ENCODE measurements at regions not wholly inside any gene's neighbourhood (a gene's known extent, or its start where the extent isn't known, plus 50 kb on each side); places are given as distances from the start of the nearest gene placed in this dataset.
"Not testable (repeated sequence)": the region's sequence is repeated elsewhere in the genome, so short reads cannot be mapped to it uniquely, and the experiment has no call there.

DNA sequence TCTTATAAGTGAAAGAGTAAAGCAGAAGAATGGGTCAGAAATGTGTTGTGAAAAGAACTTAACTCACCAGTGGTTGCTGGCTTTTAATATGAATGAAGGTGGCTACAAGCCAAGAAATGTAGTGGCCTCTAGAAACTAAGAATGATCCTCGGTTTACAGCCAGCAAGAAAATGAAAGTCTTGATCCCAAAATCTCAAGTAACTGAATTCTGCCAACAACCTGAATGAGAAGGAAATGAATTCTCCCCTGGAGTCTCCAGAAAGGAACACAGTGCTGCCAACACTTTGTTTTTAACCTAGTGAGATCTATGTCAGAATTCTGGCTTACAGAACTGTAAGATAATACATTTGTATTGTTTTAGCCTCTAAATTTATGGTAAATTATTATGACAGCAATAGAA is 193.0 kb downstream of the FZD1 start:
- no peak for DNase-seq (ENCODE audit: low read depth in 2 of 2)

- DNase-seq (ENCODE audit: low read depth in 2 of 2): no peak
Measured at GRCh38 chr7:91459539-91459938, 195.3 kb downstream of the FZD1 start.

DNA sequence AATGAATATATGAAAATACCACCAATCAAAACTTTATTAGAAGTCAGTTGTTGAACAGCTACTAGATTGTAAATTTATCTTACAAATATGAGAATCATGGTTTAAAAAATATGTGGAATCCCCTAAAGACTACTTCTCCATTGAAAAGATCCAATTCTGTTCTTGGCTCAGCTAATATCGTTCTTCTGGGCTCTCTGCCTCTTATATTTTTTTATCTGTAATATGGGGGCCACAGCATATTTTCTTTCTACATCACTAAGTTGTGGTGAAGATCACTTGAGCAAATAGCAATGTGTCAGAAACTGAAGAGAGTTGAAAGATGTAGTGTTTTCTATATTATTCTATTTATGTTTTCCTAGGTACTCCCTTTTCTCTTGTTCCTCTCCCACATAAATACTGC is 198.1 kb downstream of the FZD1 start:
- no peak for DNase-seq (ENCODE audit: low read depth in 2 of 2)

DNA sequence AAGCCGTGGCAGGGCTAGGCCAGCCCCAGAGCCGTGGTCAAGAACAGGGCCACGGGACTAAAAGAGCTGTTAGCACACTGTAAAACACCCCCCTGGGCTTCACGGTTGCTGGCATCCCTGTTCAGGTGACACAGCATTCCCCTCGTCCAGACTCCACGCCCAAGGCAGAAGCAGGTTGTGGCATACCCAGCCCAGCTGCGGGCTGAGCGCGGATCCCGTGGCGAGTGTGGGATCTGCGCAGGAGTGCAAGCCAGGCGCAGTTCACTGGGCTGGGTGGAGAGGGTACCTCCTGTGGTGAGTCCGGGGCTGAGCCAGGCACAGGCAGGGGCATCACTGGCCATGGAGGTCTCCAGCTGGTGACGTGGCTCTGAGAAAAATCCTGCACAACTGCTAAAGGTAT is 199.1 kb downstream of the FZD1 start:
- no peak for DNase-seq (ENCODE audit: low read depth in 2 of 2)

DNA sequence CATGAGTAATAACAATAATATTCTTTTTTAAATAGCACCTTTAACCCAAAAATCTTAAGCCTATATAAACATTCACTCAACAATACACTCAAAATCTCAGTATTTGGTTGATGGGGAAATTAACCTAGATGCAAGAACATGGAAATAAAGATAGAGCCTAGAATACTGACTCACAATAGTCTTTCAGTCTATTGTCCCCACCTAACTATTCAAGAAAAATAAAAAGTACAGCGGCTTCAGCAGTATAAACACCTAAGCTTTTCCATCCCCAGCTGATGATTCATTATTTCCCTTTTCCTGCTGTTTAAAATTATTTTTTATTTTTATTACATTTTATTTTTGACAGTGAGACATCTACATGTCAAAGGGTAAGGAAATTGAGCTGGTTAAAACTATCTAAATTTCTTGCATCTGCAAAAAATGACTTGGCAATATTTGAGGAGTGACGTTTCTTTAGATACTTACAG is 201.4 kb downstream of the FZD1 start:
- DNase-seq (ENCODE audit: low read depth in 2 of 2): no peak

DNA sequence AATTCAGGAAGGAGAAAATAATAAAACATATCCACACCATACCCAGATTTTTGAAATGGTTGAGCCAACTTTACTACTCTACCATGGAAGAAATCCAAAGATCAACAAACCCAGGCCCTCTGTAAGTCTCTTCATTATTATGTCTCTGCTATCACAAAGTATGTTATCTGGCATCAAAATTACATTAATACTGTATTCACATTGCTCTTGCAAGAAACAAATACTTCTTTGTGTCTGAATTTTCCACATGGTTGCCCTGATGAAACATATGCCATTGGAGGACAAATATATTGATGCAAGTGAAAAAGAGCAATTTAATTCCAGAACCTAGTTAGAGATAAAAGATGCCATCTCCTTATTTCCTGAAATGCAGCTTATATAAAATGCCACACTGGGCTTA is 204.0 kb downstream of the FZD1 start:
- no peak for DNase-seq (ENCODE audit: low read depth in 2 of 2)

DNA sequence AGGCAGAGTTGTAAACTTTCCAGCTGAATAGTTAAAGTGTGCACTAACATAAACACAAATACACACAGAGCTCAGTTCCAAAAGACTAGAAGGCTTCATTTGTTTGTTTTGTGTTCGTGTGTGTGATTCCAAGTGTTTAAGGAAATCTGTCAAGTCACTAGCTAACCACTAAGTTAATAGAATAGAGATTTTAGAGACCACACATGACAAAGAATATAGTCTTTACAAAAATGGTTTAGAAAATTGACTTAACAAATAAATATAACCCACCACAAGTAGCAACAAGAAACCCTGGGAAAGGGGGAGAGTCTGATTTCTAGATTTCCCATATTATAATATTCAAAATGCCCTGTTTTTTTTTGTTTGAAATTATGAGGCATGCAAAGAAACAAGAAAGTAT is 209.4 kb downstream of the FZD1 start:
- DNase-seq (ENCODE audit: low read depth in 2 of 2): no peak

GRCh38 chr7:91474074-91474473 is 209.8 kb downstream of the FZD1 start:
- DNase-seq (ENCODE audit: low read depth in 2 of 2): no peak

DNA sequence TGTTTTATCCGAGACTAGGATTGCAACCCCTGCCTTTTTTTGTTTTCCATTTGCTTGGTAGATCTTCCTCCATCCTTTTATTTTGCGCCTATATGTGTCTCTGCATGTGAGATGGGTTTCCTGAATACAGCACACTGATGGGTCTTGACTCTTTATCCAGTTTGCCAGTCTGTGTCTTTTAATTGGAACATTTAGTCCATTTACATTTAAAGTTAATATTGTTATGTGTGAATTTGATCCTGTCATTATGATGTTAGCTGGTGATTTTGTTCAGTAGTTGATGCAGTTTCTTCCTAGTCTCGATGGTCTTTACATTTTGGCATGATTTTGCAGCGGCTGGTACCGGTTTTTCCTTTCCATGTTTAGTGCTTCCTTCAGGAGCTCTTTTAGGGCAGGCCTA is 216.2 kb downstream of the FZD1 start:
- DNase-seq (ENCODE audit: low read depth in 2 of 2): not testable (repeated sequence)

- no peak for DNase-seq (ENCODE audit: low read depth in 2 of 2)
Measured at GRCh38 chr7:91491868-91492267, 227.6 kb downstream of the FZD1 start.

DNA sequence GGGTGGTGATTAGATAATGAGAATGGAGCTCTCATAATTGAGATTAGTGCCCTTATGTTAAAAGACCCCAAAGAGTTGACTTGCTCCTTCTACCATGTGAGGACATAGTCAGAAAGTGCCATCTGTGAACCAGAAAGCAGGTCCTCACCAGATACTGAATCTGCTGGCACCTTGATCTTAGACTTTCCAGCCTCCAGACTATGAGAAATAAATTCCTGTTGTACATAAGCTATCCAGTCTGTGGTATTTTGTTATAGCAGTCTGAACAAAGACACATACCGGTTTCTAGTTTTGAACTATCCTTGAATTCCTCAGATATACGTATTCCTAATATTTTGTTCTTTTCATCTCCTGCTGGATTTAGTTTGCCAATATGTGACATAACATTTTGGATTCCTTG is 228.1 kb downstream of the FZD1 start:
- DNase-seq (ENCODE audit: low read depth in 2 of 2): no peak

- no peak for DNase-seq (ENCODE audit: low read depth in 2 of 2)
Measured at GRCh38 chr7:91492773-91493172, 228.5 kb downstream of the FZD1 start.

- DNase-seq (ENCODE audit: low read depth in 2 of 2): no peak
Measured at GRCh38 chr7:91494450-91494849, 230.2 kb downstream of the FZD1 start.

DNA sequence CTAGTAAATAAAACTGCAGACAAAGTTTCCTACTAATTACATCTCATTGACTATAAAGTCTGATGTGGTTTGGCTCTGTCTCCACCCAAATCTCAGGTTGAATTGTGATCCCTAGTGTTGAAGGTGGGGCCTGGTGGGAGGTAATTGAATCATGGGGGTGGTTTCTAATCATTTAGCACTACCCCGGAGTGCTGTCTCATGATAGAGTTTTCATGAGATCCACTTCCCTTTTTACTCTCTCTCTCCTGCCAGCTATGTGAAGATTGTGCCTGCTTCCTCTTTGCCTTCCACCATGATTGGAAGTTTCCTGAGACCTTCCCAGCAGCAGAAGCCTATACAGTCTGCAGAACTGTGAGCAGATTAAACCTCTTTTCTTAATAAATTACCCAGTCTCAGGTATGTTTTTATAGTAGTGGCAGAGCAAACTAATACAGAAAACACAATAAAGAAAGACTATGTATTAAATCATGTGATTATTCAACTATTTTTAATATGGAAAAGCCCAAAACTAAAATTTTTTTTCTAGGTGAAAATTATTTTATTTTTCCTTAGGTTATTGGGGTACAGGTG is 232.1 kb downstream of the FZD1 start:
- DNase-seq (ENCODE audit: low read depth in 2 of 2): no peak

GRCh38 chr7:91497277-91497676 is 233.0 kb downstream of the FZD1 start:
- not testable (repeated sequence) for DNase-seq (ENCODE audit: low read depth in 2 of 2)

GRCh38 chr7:91503934-91504555 is 239.8 kb downstream of the FZD1 start:
- no peak for DNase-seq (ENCODE audit: low read depth in 2 of 2)

DNA sequence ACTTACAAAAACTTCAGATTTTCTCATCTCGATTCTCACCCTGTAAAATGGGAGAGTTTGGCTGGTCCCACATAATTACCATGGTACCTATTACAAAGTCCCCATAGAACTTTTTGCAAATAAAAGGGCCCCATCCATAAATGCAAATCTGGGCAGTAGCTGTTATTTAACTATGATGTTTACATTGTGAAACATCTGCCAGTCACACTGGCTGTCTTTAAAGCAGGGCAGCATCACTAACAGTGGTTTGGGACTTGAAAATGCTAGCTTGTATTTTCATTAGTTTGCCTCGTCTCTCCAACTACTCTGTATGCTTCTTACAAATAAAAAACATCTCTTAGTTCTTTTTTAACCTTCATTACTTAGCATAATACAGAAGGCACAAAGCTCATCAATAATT is 240.7 kb downstream of the FZD1 start:
- DNase-seq (ENCODE audit: low read depth in 2 of 2): no peak

DNA sequence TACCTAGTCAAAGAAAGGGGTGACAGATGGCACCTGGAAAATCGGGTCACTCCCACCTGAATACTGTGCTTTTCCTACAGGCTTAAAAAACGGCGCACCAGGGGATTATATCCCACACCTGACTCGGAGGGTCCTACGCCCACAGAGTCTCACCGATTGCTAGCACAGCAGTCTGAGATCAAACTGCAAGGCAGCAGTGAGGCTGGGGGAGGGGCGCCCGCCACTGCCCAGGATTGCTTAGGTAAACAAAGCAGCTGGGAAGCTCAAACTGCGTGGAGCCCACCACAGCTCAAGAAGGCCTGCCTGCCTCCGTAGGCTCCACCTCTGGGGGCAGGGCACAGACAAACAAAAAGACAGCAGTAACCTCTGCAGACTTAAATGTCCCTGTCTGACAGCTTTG is 242.7 kb downstream of the FZD1 start:
- DNase-seq (ENCODE audit: low read depth in 2 of 2): not testable (repeated sequence)

GRCh38 chr7:91511861-91512260 is 247.6 kb downstream of the FZD1 start:
- not testable (repeated sequence) for DNase-seq (ENCODE audit: low read depth in 2 of 2)

DNA sequence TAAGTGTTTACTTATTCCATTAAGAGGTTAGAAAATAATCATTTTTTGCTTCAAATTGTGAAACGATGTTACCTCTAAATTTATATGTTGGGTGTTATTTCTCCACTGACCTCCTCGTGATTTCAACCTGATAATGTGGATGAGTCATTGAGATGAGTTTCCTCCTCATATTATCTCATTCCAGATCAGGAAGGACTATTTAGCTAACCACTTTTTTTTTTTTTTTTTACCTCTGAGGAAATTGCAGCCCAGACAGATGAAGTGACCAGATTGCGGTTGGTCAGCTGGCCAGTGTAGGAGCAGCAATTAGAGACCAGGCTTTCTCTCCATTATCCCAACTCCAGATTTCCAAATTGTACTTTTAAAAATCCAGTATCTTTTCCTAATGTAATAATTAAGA is 248.7 kb downstream of the FZD1 start:
- DNase-seq (ENCODE audit: low read depth in 2 of 2): no peak

DNA sequence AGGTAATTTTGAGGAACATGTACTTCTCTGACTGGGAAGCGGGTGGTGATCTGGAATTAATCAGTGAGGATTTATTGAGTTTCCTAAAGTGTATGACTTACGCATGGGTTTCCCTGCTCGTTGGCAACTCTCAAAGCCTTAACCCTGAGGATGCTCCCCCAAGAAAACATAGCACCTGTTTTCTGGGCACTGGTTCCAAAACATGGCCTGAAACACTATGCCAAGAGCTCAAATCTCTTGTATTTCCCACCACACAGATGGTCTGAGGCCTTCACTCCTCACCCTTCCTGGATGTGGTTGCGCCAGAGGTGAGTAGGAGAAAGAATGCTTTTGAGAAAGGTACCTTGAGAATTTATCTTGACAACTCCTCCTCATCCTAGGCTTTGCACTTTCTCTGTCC is 250.4 kb downstream of the FZD1 start:
- DNase-seq (ENCODE audit: low read depth in 2 of 2): no peak

- DNase-seq (ENCODE audit: low read depth in 2 of 2): no peak
Measured at GRCh38 chr7:91515961-91516360, 251.7 kb downstream of the FZD1 start.

DNA sequence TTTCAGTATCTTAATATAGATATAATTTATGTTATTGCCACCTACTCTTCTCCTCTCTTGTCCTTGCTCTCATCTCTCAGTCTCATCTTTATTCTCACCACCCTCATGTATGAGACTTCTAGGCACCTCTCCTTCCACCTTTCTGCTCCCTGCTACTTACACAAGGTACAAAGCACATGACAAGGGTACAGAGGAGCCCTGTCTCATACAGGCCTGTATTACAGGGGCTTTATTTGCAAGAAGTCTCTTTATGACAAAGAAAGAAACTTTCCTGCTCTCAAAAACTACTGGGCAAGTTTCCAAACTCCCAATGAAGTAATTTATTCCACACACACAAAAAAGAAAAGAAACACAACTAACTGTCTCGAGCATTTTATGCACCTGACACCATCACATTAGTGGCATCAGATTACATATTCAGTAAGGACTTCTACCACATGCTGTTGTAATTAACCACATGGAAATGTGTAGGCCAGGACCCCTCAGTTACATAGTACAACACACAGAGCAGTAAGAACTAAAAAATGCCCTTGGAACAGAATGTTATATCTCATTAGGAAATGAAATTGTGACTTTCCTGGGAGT is 253.1 kb downstream of the FZD1 start:
- peak in 1 of 2 experiments; percentile 9 for DNase-seq (ENCODE audit: low read depth in 2 of 2)

DNA sequence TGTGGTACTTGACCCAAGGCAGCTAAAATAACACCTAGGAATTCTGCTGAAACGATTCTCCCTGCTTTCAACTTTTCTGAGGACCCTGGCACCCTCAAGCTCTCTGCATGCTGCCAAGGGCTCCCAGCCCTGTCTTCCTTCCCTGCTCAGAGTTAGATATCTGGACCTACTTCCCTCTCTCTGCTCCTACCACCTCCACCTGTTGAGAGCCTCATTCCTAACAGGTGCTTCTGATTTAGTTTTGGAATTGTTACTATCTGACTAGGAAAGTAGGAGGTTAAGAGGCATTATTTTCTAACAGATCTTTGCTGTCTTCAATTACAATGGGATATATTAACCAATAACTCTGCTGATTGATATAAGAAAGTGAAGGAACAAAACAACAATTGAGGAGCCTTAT is 253.8 kb downstream of the FZD1 start:
- no peak for DNase-seq (ENCODE audit: low read depth in 2 of 2)
